GM12872 (cell line): ENCODE measurements at regions not wholly inside any gene's neighbourhood (a gene's known extent, or its start where the extent isn't known, plus 50 kb on each side); places are given as distances from the start of the nearest gene placed in this dataset.

Source experiments
- CTCF ChIP-seq: IDR thresholded peaks from 3 replicates; pipeline ENCODE4 v1.5.1; 2011; ENCODE audit warnings: low read depth, mild to moderate bottlenecking, low read length, moderate library complexity; ENCODE audit not compliant: insufficient read depth

- TF ChIP-seq CTCF: no peak
Observed at GRCh38 chr11:115627071-115627470, 122.9 kb upstream of the CADM1 start.

- TF ChIP-seq CTCF: no peak
Observed at GRCh38 chr11:115626414-115626813, 122.2 kb upstream of the CADM1 start.

GRCh38 chr11:115625502-115625901 lies 121.3 kb upstream of the CADM1 start:
- no peak for TF ChIP-seq CTCF

GRCh38 chr11:115624065-115624464 lies 119.8 kb upstream of the CADM1 start:
- TF ChIP-seq CTCF: no peak

- no peak for TF ChIP-seq CTCF
Observed at GRCh38 chr11:115623021-115623451, 118.8 kb upstream of the CADM1 start.

GRCh38 chr11:115618428-115618827 lies 114.2 kb upstream of the CADM1 start:
- no peak for TF ChIP-seq CTCF

- no peak for TF ChIP-seq CTCF
Observed at GRCh38 chr11:115617767-115618166, 113.6 kb upstream of the CADM1 start.

- TF ChIP-seq CTCF: no peak
Observed at GRCh38 chr11:115616971-115617370, 112.8 kb upstream of the CADM1 start.
